ENCODE measurements at regions not wholly inside any gene's neighbourhood (a gene's known extent, or its start where the extent isn't known, plus 50 kb on each side); places are given as distances from the start of the nearest gene placed in this dataset.

DNA sequence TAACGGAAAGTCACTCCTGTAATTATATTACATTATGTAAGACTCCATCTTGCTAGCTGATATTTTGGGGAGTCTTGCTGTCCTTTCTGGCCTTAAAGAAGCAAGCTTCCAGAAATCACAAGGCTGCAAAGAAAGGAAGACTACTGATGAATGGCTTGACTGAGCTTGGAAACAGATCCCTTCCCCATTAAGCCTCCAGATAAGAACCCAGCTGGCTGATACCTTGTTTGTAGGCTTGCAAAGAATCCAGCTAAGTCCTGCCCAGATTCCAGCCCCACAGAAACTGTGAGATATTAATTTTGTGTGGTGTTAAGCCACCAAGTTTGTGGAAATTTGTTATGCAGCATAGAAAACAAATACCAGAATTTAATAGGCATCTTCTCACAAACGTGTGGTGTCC, 49.9 kb upstream of the TMEM106B start:
- no peak for DNase-seq (ENCODE audit: low spot score)
- no peak overlapping the region for H3K4me2 ChIP-seq
- no peaks in the 10 kb centered on the region for H3K79me2 ChIP-seq
- no peaks in the 10 kb centered on the region for H4K20me1 ChIP-seq (ENCODE audit: insufficient read depth, poor library complexity, severe bottlenecking)
- H3K36me3 ChIP-seq (replicated peaks; ENCODE audit: insufficient read depth, low read depth): no peaks in the 10 kb centered on the region
- no peak overlapping the region for H3K27ac ChIP-seq
- 79% methylated on average over 2 of the region's 2 CpGs for WGBS (ENCODE audit: low lambda C conversion rate, missing lambda C conversion rate)
- no peak overlapping the region for H3K4me3 ChIP-seq
- TF ChIP-seq EZH2phosphoT487 (IDR thresholded peaks at IDR 0.05; ENCODE audit: low read depth, severe bottlenecking, unreplicated experiment): no peak
- H2AFZ ChIP-seq: no peak overlapping the region
- no peaks in the 10 kb centered on the region for H3K27me3 ChIP-seq
- no peaks in the 10 kb centered on the region for H3K4me1 ChIP-seq (ENCODE audit: insufficient read depth)
- H3K9me2 ChIP-seq (replicated peaks; ENCODE audit: insufficient read depth): no peaks in the 10 kb centered on the region
- no peaks in the 10 kb centered on the region for H3K9me3 ChIP-seq (ENCODE audit: low read depth)

Data from hepatocyte (in vitro differentiated cells).